Endothelial cell of umbilical vein (primary cell): ENCODE measurements at regions not wholly inside any gene's neighbourhood (a gene's known extent, or its start where the extent isn't known, plus 50 kb on each side); places are given as distances from the start of the nearest gene placed in this dataset.

Source experiments
- BruUV-seq: library from RNA; stranded (reverse); fragments of 400-500 nt; replicated peaks from 2 replicates; lab custom pipeline; 2021; lab: Mats Ljungman, UMichigan
- CTCF ChIA-PET: fragments of 300-600, 350-600 bp; sonication (Branson Sonifier 250); formaldehyde crosslinking; loops from one replicate; lab custom pipeline; 2021; ENCODE audit warnings: antibody characterized with exemption, inconsistent platforms; lab: Charles Lee
- POLR2A ChIA-PET: fragments of 300-600, 350-600 bp; sonication (Branson Sonifier 250); formaldehyde crosslinking; loops from one replicate; lab custom pipeline; 2021; ENCODE audit warnings: antibody characterized with exemption, inconsistent platforms; lab: Charles Lee
- DNase-seq: peaks from one replicate; pipeline ENCODE4 v3.0.0-alpha.2; 2011; ENCODE audit warnings: low read depth, low spot score
- FAIRE-seq: peaks from 2 replicates; lab custom pipeline; 2011; peaks lifted over from hg19 to GRCh38; lab: Jason Lieb, UNC
- H2AFZ ChIP-seq: 2 replicates; pipeline ENCODE4 v1.6.0; 2012; ENCODE audit warnings: low read depth, low read length, control low read depth, inconsistent platforms
- H3K27ac ChIP-seq: 2 replicates; pipeline ENCODE4 v1.5.1; 2011; ENCODE audit warnings: low read depth, mild to moderate bottlenecking, control low read depth, low read length, moderate library complexity; ENCODE audit not compliant: insufficient read depth
- H3K27me3 ChIP-seq, 2 experiments: 2 replicates each; pipeline versions ENCODE4 v1.6.0 to v1.6.1; 2011; ENCODE audit warnings: low read length in 2 of 2, mixed read lengths in 1 of 2; ENCODE audit not compliant: control insufficient read depth in 2 of 2, insufficient read depth in 2 of 2
- H3K36me3 ChIP-seq, 2 experiments: 2 replicates in 1 of 2; 3 replicates in 1 of 2; pipeline ENCODE4 v1.5.1; 2011; ENCODE audit warnings: low read length in 2 of 2, mild to moderate bottlenecking in 1 of 2, moderate library complexity in 1 of 2; ENCODE audit not compliant: control insufficient read depth in 2 of 2, insufficient read depth in 2 of 2; ENCODE audit errors: extremely low read depth in 1 of 2
- H3K4me1 ChIP-seq: 3 replicates; pipeline ENCODE4 v1.5.1; 2011; ENCODE audit warnings: mild to moderate bottlenecking, low read length; ENCODE audit not compliant: control insufficient read depth, insufficient read depth; ENCODE audit errors: extremely low read depth
- H3K4me2 ChIP-seq: 2 replicates; pipeline ENCODE4 v1.6.1; 2011; ENCODE audit warnings: low read length, control low read depth, mixed read lengths; ENCODE audit not compliant: insufficient read depth
- H3K4me3 ChIP-seq, 3 experiments: fragments of 200-600 bp in 1 of 3; sonication (generic), shearing (Covaris generic) in 1 of 3; replicated peaks in 1 of 3; 2 replicates each; pipeline ENCODE4 v1.5.1; 2011 to 2016; ENCODE audit warnings: control low read depth in 3 of 3, low read length in 3 of 3, mild to moderate bottlenecking in 2 of 3, inconsistent platforms in 1 of 3, low read depth in 1 of 3, moderate library complexity in 1 of 3; ENCODE audit not compliant: insufficient read depth in 1 of 3
- H3K79me2 ChIP-seq: 2 replicates; pipeline ENCODE4 v1.6.0; 2012; ENCODE audit warnings: low read length, inconsistent platforms; ENCODE audit not compliant: control insufficient read depth, insufficient read depth
- H3K9ac ChIP-seq: replicated peaks from 2 replicates; pipeline ENCODE3; 2011; ENCODE audit warnings: low read length, control low read depth; ENCODE audit not compliant: insufficient read depth; ENCODE audit errors: extremely low read depth
- H3K9me1 ChIP-seq: replicated peaks from 3 replicates; pipeline ENCODE4 v1.6.0; 2011; ENCODE audit warnings: mild to moderate bottlenecking, low read length; ENCODE audit not compliant: control insufficient read depth, insufficient read depth; ENCODE audit errors: extremely low read depth
- H3K9me3 ChIP-seq: replicated peaks from 2 replicates; pipeline ENCODE4 v1.5.1; 2012; ENCODE audit warnings: low read length, inconsistent platforms; ENCODE audit not compliant: control insufficient read depth, insufficient read depth
- H4K20me1 ChIP-seq: replicated peaks from 2 replicates; pipeline ENCODE3; 2011; ENCODE audit warnings: mild to moderate bottlenecking, low read length; ENCODE audit not compliant: control insufficient read depth, insufficient read depth; ENCODE audit errors: extremely low read depth
- EZH2 ChIP-seq: IDR thresholded peaks from 2 replicates; pipeline ENCODE4 v1.6.1; 2012; ENCODE audit warnings: borderline replicate concordance, low read depth, mild to moderate bottlenecking, moderate library complexity, low read length, inconsistent platforms; ENCODE audit not compliant: severe bottlenecking
- FOS ChIP-seq: IDR thresholded peaks from 2 replicates; pipeline ENCODE4 v1.6.1; 2011; ENCODE audit warnings: mild to moderate bottlenecking, low read length, moderate library complexity, borderline replicate concordance; ENCODE audit not compliant: insufficient read depth
- GATA2 ChIP-seq: IDR thresholded peaks from 2 replicates; pipeline ENCODE4 v1.7.0; 2011; ENCODE audit warnings: low read depth, mild to moderate bottlenecking, moderate library complexity, mixed read lengths, low read length; ENCODE audit not compliant: insufficient read length, insufficient read depth
- JUN ChIP-seq: IDR thresholded peaks from 2 replicates; pipeline ENCODE4 v1.6.1; 2011; ENCODE audit warnings: borderline replicate concordance, low read depth; ENCODE audit not compliant: insufficient read length, insufficient read depth
- MYC ChIP-seq: IDR thresholded peaks from one replicate; pipeline ENCODE4 v1.6.1; 2011; ENCODE audit warnings: mild to moderate bottlenecking, low read depth, low read length
- POLR2A ChIP-seq: IDR thresholded peaks from 2 replicates; pipeline ENCODE4 v1.6.1; 2012; ENCODE audit warnings: low read depth, mild to moderate bottlenecking, control low read depth, low read length
- POLR2AphosphoS5 ChIP-seq: IDR thresholded peaks from 2 replicates; pipeline ENCODE4 v1.6.1; 2012; ENCODE audit warnings: low read depth, mild to moderate bottlenecking, control low read depth, low read length, moderate library complexity; ENCODE audit not compliant: insufficient read depth
- dilution Hi-C: fragments of 300-500 bp; cut with MboI; formaldehyde crosslinking; loops from one replicate; pipeline ENCODE4 v1.15.0; 2019; ENCODE audit warnings: low sequenced_read_pairs; ENCODE audit not compliant: extremely low pct_ligation_motif_present
- intact Hi-C: fragments of 100-400 bp; cut with micrococcal nuclease; formaldehyde crosslinking; loops from one replicate; pipeline ENCODE4 v1.10.0; 2022
- TF ChIP-seq, protein P1 (sequence below): IDR thresholded peaks from 2 replicates; pipeline ENCODE4 v1.6.1; 2011; ENCODE audit not compliant: insufficient read depth, insufficient read length
- TF ChIP-seq, protein P2 (sequence below), 2 donors: IDR thresholded peaks; 1 replicate in 1 of 2; 2 replicates in 1 of 2; pipeline ENCODE4 v1.5.1; 2011; ENCODE audit warnings: low read length in 2 of 2, mild to moderate bottlenecking in 2 of 2, moderate library complexity in 2 of 2, control low read depth in 1 of 2, inconsistent platforms in 1 of 2, low read depth in 1 of 2; ENCODE audit not compliant: insufficient read depth in 1 of 2; ENCODE audit errors: extremely low read depth in 1 of 2

DNA sequence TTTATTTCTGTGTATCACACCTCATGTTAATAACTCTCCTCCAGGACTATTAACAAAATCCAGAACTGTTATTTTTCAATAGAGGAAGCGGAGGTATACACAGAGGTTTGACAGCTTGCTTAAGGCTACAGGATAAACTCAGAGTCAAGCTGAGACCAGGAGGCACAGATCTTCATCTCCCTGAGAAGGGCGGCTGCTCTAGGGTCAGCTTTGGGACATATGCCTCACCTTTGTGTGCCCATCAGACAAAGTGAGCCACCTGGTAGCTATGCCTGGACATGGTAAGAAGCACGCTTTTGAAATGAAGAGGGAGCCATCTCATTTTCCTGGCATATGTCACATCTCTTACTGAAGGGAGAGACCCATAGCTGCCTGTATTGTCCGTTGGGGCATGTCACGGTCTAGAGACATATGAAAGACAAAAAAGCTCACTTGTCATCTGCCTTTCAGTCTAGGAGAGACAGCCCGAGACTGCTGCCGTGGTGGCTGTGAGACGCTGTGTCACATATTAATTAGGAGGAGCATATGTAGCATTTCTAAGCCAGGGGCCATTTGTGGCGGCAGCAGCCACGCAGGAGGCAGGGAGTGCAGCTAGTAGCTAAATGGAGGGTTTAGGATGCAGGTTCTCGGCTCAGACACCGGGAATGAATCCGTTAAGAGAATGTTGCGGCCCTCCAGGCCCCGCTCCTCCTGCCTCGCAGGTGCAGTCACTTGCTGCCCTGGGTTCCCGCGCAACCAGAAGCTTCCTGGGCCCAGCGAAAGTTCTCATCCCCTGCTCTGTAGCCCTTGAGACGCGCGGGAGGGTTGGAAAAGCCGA lies 161.3 kb upstream of the C1orf21 start:
- Histone ChIP-seq H3K27me3 (peaks cover 9 to 10% of the 10 kb centered on the region in 2 experiments), H3K27ac (no peak overlapping the region), H3K79me2 (no peaks in the 10 kb centered on the region), H3K4me2 (no peak overlapping the region), H2AFZ (no peak overlapping the region), H3K36me3 (no peaks in the 10 kb centered on the region), H3K9me1 (no peaks in the 10 kb centered on the region), H3K9ac (no peak overlapping the region), H3K4me1 (no peaks in the 10 kb centered on the region), H4K20me1 (no peaks in the 10 kb centered on the region), H3K9me3 (no peaks in the 10 kb centered on the region), H3K4me3 (no peak overlapping the region)
- DNase-seq (no peak), FAIRE-seq (no peak)
- intact Hi-C loops = no loop called here
- BruUV-seq = no TSS peak
- ChIA-PET POLR2A (no interaction called here), CTCF (interaction anchor here (0.8 to 7.5 kb wide), 14 partner anchors 10 to 466 kb away, joined by 3 to 143 read pairs (median 4); no protein-coding TSS in a partner anchor)
- TF ChIP-seq, protein P1, sequence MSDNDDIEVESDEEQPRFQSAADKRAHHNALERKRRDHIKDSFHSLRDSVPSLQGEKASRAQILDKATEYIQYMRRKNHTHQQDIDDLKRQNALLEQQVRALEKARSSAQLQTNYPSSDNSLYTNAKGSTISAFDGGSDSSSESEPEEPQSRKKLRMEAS = no peak
- TF ChIP-seq POLR2AphosphoS5 (no peak), POLR2A (no peak), MYC (no peak), EZH2 (no peak), GATA2 (no peak), JUN (no peak), FOS (no peak)
- TF ChIP-seq, protein P2, sequence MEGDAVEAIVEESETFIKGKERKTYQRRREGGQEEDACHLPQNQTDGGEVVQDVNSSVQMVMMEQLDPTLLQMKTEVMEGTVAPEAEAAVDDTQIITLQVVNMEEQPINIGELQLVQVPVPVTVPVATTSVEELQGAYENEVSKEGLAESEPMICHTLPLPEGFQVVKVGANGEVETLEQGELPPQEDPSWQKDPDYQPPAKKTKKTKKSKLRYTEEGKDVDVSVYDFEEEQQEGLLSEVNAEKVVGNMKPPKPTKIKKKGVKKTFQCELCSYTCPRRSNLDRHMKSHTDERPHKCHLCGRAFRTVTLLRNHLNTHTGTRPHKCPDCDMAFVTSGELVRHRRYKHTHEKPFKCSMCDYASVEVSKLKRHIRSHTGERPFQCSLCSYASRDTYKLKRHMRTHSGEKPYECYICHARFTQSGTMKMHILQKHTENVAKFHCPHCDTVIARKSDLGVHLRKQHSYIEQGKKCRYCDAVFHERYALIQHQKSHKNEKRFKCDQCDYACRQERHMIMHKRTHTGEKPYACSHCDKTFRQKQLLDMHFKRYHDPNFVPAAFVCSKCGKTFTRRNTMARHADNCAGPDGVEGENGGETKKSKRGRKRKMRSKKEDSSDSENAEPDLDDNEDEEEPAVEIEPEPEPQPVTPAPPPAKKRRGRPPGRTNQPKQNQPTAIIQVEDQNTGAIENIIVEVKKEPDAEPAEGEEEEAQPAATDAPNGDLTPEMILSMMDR (IDR thresholded peaks at IDR 0.05; ENCODE audit: extremely low read depth in 1 of 2, insufficient read depth in 1 of 2, low read depth in 1 of 2, low read length in 2 of 2) = no peak
- dilution Hi-C loops = no loop called here
